ENCODE measurements at regions not wholly inside any gene's neighbourhood (a gene's known extent, or its start where the extent isn't known, plus 50 kb on each side); places are given as distances from the start of the nearest gene placed in this dataset.
"Not testable (repeated sequence)": the region's sequence is repeated elsewhere in the genome, so short reads cannot be mapped to it uniquely, and the experiment has no call there.

- not testable (repeated sequence) for TF ChIP-seq CTCF (IDR thresholded peaks at IDR 0.05; ENCODE audit: poor library complexity, severe bottlenecking); EZH2 (IDR thresholded peaks at IDR 0.05; ENCODE audit: borderline replicate concordance, insufficient read depth, low read length, poor library complexity, severe bottlenecking); EP300 (conservative IDR thresholded peaks at IDR 0.05; ENCODE audit: poor library complexity, severe bottlenecking); REST (IDR thresholded peaks at IDR 0.05; ENCODE audit: borderline replicate concordance); MXI1 (conservative IDR thresholded peaks at IDR 0.05; ENCODE audit: poor library complexity, severe bottlenecking); POLR2AphosphoS5 (IDR thresholded peaks at IDR 0.05); RAD21 (conservative IDR thresholded peaks at IDR 0.05); TAF1 (IDR thresholded peaks at IDR 0.05; ENCODE audit: low read depth); SMC3 (conservative IDR thresholded peaks at IDR 0.05; ENCODE audit: poor library complexity)
These were observed 202.0 kb upstream of the FOXK1 start for GRCh38 chr7:4480131-4480530.

All from neural cell (in vitro differentiated cells).